GM21390 (cell line): ENCODE measurements at regions not wholly inside any gene's neighbourhood (a gene's known extent, or its start where the extent isn't known, plus 50 kb on each side); places are given as distances from the start of the nearest gene placed in this dataset.

Source experiments
- ATAC-seq: cut with Tn5 transposase; IDR thresholded peaks from one replicate; pipeline ENCODE4 v1.9.1; 2021; ENCODE audit not compliant: unreplicated experiment

GRCh38 chr12:22740656-22741355, 115.8 kb downstream of the ETNK1 start:
- ATAC-seq, result no peak

DNA sequence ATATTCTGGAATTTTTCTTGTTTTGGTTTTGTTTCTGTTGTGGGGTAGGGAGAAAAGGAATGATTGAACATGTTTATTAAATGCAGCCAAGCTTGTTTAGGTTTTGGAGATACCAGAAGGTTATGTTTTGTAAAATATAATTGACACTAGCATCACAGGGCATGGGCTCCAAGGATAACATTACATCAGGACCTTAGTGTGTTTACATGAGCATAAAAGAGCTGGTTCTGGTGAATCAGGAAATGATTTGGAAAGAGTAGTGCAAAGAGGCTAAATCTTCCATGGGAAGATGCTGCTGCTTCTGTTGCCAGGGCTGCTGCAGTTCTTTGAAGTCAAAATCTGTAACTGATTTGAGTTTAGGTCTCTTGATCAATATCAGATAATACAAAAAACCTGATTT, 118.7 kb downstream of the ETNK1 start:
- ATAC-seq, result no peak

- ATAC-seq, result no peak
These were observed 119.2 kb downstream of the ETNK1 start for GRCh38 chr12:22744197-22744596.

DNA sequence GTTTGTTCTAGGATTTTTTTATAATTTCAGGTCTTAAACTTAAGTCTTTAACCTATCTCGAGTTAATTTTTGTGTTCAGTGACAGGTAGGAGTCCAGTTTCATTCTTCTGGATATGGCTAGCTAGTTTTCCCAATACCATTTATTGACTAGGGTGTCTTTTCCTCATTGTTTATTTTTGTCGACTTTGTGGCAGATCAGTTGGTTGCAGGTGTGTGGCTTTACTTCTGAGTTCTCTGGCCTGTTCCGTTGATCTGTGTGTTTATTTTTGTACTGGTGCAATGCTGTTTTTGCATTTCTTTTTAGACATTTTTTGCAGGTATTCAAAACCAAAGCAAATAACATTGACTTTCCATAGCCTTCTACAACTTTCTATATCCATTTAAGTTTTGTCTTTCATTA, 121.7 kb downstream of the ETNK1 start:
- ATAC-seq, result no peak

GRCh38 chr12:22755629-22756028, 130.7 kb downstream of the ETNK1 start:
- no peak for ATAC-seq

GRCh38 chr12:22759769-22760674, 135.1 kb downstream of the ETNK1 start:
- ATAC-seq, result no peak

DNA sequence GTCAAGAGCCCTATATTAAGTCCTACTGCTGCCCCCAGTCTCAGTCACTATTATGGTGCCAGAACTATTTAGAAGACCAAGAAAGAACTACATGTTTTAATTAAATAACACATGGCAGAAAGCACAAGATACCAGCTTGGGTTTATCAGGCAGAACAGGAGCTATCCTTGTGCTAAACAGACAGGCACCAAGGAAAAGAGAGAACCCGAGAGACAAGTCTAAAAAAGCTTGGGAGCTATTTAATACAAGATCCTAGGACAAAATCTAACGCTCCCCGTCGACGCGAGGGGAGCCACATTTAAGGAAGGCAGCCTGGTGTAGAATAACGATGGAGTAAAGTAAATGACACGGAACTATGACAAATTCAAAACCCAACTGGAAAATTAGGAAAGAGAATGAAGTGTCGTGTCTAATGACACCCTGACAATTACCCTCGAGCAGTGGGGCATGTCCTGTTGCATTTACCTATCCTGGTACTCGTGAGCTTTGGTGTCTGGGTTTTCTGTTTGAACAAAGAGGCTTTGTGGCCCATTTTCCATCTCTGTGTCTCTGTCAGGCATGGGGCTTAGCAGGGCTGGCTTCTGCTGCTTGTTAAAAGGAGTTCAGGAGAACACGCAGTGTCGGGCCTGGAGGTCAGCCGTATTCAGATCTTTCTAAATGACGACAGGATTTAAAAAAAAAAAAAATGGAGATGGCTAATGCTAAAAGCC, 140.6 kb downstream of the ETNK1 start:
- ATAC-seq, result no peak

DNA sequence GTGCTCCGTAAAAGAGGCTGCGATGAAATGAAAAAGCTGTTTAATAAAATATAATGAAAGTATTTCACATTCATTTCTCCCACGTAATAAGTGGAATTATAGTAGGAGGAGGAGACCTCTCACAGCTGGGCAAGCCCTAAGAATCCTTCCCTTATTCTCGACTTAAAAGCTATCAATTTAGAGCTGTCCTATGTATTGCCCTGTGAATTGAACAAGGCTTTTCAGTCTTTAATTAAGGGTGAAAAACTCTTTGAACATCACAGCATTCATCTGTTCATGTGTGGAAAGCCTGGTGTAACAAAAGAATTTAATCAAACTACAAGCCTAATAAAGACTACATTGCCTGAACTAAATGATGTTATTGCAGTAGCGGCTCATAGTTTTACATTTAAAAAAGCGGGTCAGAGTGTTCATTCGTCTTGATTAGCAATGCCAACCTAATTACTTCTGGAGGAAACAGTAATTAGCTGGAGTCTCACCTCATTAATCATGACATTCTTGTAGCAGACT, 142.0 kb downstream of the ETNK1 start:
- ATAC-seq, result no peak

GRCh38 chr12:22781339-22781738, 156.4 kb downstream of the ETNK1 start:
- ATAC-seq, result no peak

DNA sequence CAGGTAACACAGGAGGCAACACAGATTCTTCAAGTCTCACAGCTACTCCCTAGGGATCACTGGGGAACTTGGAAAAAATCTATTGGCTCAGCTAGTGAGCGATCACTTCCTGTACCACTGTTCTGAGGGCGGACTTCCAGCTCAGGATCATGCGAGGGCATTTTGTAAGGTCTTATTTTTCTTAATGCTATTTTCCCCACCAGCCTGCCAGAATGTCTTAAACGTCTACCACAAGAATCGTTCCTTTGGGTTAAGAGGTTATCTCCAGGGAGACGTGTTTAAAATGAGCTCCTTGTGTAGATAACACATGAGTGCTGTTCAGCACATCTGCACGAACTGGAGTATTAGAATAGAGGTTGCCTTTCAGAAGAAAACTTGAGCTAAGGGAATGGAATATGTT, 162.6 kb downstream of the ETNK1 start:
- no peak for ATAC-seq

DNA sequence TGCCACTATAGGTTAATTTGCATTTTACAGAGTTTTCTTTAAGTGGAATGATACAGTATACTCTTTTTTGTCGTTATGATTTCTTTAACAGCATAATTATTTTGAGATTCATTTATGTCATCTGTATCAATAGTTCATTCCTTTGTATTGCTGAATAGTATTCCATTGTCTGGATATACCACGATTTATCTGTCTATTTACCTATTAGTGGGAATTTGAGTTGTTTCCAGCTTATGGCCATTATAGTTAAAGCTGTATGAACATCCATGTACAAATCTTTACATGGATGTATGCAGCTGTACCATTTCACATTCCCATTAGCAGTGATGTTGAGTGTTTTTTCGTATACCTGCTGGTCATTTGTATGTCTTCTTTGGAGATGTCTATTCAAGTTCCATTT, 163.9 kb downstream of the ETNK1 start:
- no peak for ATAC-seq

DNA sequence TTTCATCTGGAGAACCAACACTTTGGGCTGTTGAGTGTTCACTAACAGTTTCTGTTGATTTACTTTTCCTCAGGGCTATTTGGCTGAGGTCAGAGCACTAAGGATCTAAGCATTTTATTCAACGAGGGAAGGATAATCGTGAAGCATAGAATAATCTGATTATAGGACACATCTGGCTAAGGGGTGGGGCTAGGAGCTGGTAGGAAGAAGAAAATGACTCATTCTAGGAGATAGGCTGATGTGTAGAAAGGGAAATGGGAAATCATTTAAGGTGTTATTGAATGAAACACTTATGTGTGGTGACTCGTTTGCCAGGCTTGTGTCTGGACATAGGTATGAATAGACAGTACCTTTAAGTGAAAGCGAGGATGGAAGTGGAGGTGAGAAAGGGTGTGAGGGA, 167.2 kb downstream of the ETNK1 start:
- no peak for ATAC-seq

GRCh38 chr12:22794017-22794416, 169.0 kb downstream of the ETNK1 start:
- no peak for ATAC-seq

DNA sequence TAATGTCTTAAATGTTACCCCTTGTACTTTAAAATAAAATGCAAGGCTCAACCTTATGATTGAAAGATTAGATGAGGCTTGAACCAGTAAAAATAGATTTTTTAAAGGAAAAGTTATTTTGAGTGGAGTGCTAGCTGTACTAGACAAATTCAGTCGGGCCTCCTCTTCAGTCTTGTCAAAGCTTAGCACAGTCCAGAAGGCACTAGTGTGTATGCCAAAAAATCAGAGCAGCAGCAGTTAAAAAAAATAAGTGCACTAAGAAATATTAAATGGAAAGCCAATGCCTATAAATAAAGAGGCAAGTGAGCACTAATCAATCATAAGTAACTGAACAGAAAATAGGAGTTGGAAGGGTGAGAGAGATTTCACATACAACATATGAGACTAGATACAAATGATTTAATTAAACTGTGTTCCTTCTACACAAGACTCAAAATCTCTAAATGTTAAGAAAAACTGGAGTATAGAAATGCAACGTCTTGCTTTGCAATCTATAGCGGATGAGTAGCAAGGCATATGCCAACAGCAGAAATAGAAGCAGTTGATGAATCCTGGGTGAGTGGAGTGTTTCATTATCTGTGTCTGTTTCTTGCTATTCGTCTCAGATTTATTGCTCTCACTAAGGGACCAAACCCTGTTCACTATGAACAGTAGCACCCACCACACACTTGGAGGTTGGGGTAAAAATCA, 172.1 kb downstream of the ETNK1 start:
- no peak for ATAC-seq

GRCh38 chr12:22797701-22798100, 172.7 kb downstream of the ETNK1 start:
- no peak for ATAC-seq

GRCh38 chr12:22798116-22798515, 173.1 kb downstream of the ETNK1 start:
- no peak for ATAC-seq

DNA sequence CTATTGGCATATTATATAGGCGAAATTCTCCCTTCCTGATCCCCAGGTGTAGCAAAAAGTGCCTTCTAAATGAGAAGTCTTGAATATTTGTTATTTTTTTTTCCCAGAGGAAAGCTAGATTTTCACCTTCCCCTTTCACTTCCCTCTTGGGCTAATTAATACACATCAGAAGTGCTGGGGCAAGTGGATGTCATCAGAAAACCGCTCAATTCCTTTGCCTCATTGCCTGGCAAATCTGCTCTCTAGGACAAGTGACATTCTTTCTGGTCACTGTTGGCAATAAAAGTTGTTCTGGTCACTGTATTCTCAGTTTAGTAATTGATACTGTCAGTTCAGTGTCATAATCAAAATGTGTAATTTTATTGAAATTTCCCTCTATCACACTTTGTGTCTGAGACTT, 174.5 kb downstream of the ETNK1 start:
- ATAC-seq, result no peak

DNA sequence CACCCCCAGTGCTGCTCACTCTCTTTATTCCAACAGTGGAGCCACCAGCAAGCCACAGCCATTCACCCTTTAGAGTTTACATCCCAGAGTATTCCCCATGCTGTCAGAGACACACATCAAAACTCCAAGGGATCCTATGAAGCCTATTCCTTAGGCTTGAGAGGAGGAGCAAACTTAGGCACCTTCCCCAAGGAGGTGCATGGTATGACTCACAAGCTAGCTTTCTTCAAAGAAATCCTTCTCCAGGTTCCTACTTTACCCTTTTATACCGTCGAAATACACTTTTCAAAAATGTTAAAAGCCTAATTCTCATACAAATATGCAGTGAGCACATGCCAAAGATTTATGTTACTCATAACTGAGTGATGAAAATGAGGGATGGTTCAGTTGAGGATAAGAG, 175.4 kb downstream of the ETNK1 start:
- no peak for ATAC-seq

DNA sequence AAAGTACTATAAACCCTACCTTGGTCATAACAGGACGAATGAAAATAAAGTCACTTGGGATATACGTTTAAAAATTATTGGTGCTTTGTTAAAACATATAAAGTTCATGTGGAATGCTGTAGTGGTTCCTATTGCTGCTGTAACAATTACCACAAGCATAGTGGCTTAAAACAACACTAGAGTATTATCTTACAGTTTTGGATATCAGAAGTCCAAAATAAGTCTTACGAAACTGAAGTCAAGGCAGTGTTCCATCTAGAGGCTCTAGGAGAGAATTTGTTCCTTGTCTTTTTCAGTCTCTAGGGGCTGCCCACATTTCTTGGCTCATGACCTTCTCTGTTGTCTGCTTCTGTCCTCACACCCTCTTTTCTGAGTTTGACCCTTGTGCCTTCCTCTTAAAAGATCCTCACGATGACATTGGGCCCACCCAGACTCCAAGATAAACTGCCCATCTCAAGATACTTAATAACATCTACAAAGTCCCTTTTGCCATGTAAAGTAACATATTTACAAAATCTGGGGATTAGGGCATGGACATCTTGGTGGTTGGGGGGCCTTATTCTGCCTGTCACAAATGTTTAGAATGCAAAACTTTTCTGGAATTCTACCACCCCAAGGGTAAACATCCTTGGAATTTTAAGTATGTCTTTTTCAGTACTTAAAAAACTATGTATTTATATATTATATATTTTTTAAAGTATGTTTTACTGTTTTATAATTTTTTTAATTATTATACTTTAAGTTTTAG, 178.1 kb downstream of the ETNK1 start:
- ATAC-seq, result no peak

GRCh38 chr12:22803725-22804124, 178.8 kb downstream of the ETNK1 start:
- ATAC-seq, result no peak
